HepG2 (cell line): ENCODE measurements at regions not wholly inside any gene's neighbourhood (a gene's known extent, or its start where the extent isn't known, plus 50 kb on each side); places are given as distances from the start of the nearest gene placed in this dataset.

Experiments
- ATAC-seq: fragments of 200-7000 bp; cut with Tn5 transposase; 3 replicates; pipeline ENCODE4 v1.9.1; 2020; ENCODE audit warnings: mild to moderate bottlenecking, moderate library complexity
- BruUV-seq: library from RNA; stranded (reverse); fragments of 400-500 nt; replicated peaks from 2 replicates; lab custom pipeline; 2021; lab: Mats Ljungman, UMichigan
- CTCF ChIA-PET: fragments of 300-600 bp; formaldehyde crosslinking; extraction: SDS; loops from one replicate; lab custom pipeline; 2021; ENCODE audit warnings: low total read pairs, inconsistent platforms, low intra/inter-chr PET ratio; lab: Yijun Ruan, JAX
- POLR2A ChIA-PET: fragments of 350-600 bp; sonication (Branson Sonifier 250); formaldehyde crosslinking; loops from one replicate; lab custom pipeline; 2020; ENCODE audit warnings: antibody characterized with exemption, inconsistent platforms; lab: Yijun Ruan, JAX
- DNase-seq: peaks from one replicate; pipeline ENCODE4 v3.0.0-alpha.2; 2015; ENCODE audit warnings: low spot score
- FAIRE-seq: peaks from 3 replicates; lab custom pipeline; 2011; peaks lifted over from hg19 to GRCh38; lab: Jason Lieb, UNC
- H2AFZ ChIP-seq: one replicate; pipeline ENCODE4 v1.6.1; 2011; ENCODE audit warnings: low read length, inconsistent platforms
- H3K27ac ChIP-seq: fragments of 300-600 bp; 3 replicates; pipeline ENCODE4 v1.8.0; 2011; ENCODE audit warnings: mixed run types, mild to moderate bottlenecking, mixed read lengths, low read length, inconsistent platforms; ENCODE audit not compliant: insufficient read depth; ENCODE audit errors: extremely low read length
- H3K27me3 ChIP-seq, 2 experiments: fragments of 200-600 bp in 1 of 2; 2 replicates in 1 of 2; 3 replicates in 1 of 2; pipeline versions ENCODE4 v1.6.0 to v1.8.0; 2011; ENCODE audit warnings: low read length in 2 of 2, mild to moderate bottlenecking in 2 of 2, moderate library complexity in 2 of 2, inconsistent platforms in 1 of 2; ENCODE audit not compliant: insufficient read depth in 2 of 2, control insufficient read depth in 1 of 2
- H3K36me3 ChIP-seq, 2 experiments: fragments of 200-600 bp in 1 of 2; replicated peaks in 1 of 2; 2 replicates in 1 of 2; 3 replicates in 1 of 2; pipeline versions ENCODE4 v1.5.1 to v1.8.0; 2011; ENCODE audit warnings: low read length in 2 of 2, inconsistent platforms in 1 of 2; ENCODE audit not compliant: insufficient read depth in 2 of 2, control insufficient read depth in 1 of 2
- H3K4me1 ChIP-seq: 2 replicates; pipeline ENCODE4 v1.5.1; 2012; ENCODE audit warnings: low read length, inconsistent platforms; ENCODE audit not compliant: insufficient read depth
- H3K4me2 ChIP-seq: 2 replicates; pipeline ENCODE4 v1.6.0; 2011; ENCODE audit warnings: low read depth, low read length, inconsistent platforms
- H3K4me3 ChIP-seq, 3 experiments: fragments of 200-600 bp in 1 of 3; sonication (generic), shearing (Covaris generic) in 1 of 3; replicated peaks in 1 of 3; 2 replicates each; pipeline ENCODE4 v1.5.1; 2011 to 2016; ENCODE audit warnings: low read length in 3 of 3, inconsistent platforms in 2 of 3, low read depth in 2 of 3, mild to moderate bottlenecking in 2 of 3, control low read depth in 1 of 3, mixed read lengths in 1 of 3; ENCODE audit not compliant: insufficient read depth in 1 of 3
- H3K79me2 ChIP-seq: one replicate; pipeline ENCODE4 v1.6.1; 2011; ENCODE audit warnings: low read length, inconsistent platforms; ENCODE audit not compliant: insufficient read depth
- H3K9ac ChIP-seq: 2 replicates; pipeline ENCODE4 v1.6.0; 2011; ENCODE audit warnings: mild to moderate bottlenecking, low read depth, low read length, inconsistent platforms; ENCODE audit not compliant: insufficient read depth
- H3K9me3 ChIP-seq: 2 replicates; pipeline ENCODE4 v1.5.1; 2012; ENCODE audit warnings: mild to moderate bottlenecking, low read length
- H4K20me1 ChIP-seq: 2 replicates; pipeline ENCODE4 v1.6.0; 2011; ENCODE audit warnings: inconsistent platforms, mild to moderate bottlenecking, low read length, moderate library complexity; ENCODE audit not compliant: insufficient read depth
- CREBL2 ChIP-seq: sonication (generic); formaldehyde crosslinking; IDR thresholded peaks from 2 replicates; pipeline ENCODE4 v1.8.1; 2023; ENCODE audit warnings: missing genetic modification reagents, mild to moderate bottlenecking, borderline replicate concordance
- GATA4 ChIP-seq: sonication (generic); IDR thresholded peaks from 2 replicates; pipeline ENCODE4 v1.6.1; 2016; ENCODE audit warnings: antibody characterized with exemption, low read depth, borderline replicate concordance
- KLF13 ChIP-seq: sonication (generic); formaldehyde crosslinking; IDR thresholded peaks from 2 replicates; pipeline ENCODE4 v1.4.0; 2020; ENCODE audit warnings: mild to moderate bottlenecking, missing genetic modification reagents
- MAF1 ChIP-seq: sonication (generic); formaldehyde crosslinking; IDR thresholded peaks from 2 replicates; pipeline ENCODE4 v1.5.0; 2020; ENCODE audit warnings: missing genetic modification reagents, borderline replicate concordance
- MBNL3 ChIP-seq: fragments of 250-450 bp; sonication (Bioruptor Pico); conservative IDR thresholded peaks from 2 replicates; pipeline ENCODE4 v1.8.0; 2022; ENCODE audit warnings: mild to moderate bottlenecking, inconsistent platforms
- NR2C2 ChIP-seq: sonication (generic); formaldehyde crosslinking; IDR thresholded peaks from 2 replicates; pipeline ENCODE4 v1.4.0; 2020; ENCODE audit warnings: missing genetic modification reagents, mild to moderate bottlenecking, moderate library complexity, borderline replicate concordance
- RBM22 ChIP-seq: fragments of 200-400 bp; formaldehyde crosslinking; optimal IDR thresholded peaks from 2 replicates; pipeline ENCODE3; 2017; ENCODE audit warnings: mild to moderate bottlenecking, low read length, moderate library complexity
- SAFB2 ChIP-seq: sonication (generic); formaldehyde crosslinking; IDR thresholded peaks from 2 replicates; pipeline ENCODE4 v1.5.1; 2020; ENCODE audit warnings: missing genetic modification reagents, low read depth, mild to moderate bottlenecking, borderline replicate concordance
- ZBTB46 ChIP-seq: sonication (generic); formaldehyde crosslinking; IDR thresholded peaks from 2 replicates; pipeline ENCODE4 v1.4.0; 2020; ENCODE audit warnings: mild to moderate bottlenecking, missing genetic modification reagents, borderline replicate concordance
- ZNF329 ChIP-seq: sonication (generic); formaldehyde crosslinking; IDR thresholded peaks from 2 replicates; pipeline ENCODE4 v1.9.0; 2021; ENCODE audit warnings: low read depth, mild to moderate bottlenecking, missing genetic modification reagents
- ZNF644 ChIP-seq: IDR thresholded peaks from 2 replicates; pipeline ENCODE4 v1.6.1; 2016; ENCODE audit warnings: low read depth
- ZSCAN12 ChIP-seq: sonication (generic); formaldehyde crosslinking; IDR thresholded peaks from 2 replicates; pipeline ENCODE4 v1.9.0; 2021; ENCODE audit warnings: mild to moderate bottlenecking, missing genetic modification reagents
- WGBS: methylation state at CpG from one replicate; pipeline ENCODE4 v1.1.6; 2017; ENCODE audit warnings: low lambda C conversion rate; 5-methylcytosine and 5-hydroxymethylcytosine counted together
- in situ Hi-C: cut with HindIII; loops from 2 replicates; pipeline ENCODE4 v1.10.0; 2017; ENCODE audit warnings: low pct_unique_long_range_greater_than_20kb; ENCODE audit not compliant: extremely low pct_ligation_motif_present
- intact Hi-C: fragments of 100-400 bp; cut with micrococcal nuclease; formaldehyde crosslinking; loops from one replicate; pipeline ENCODE4 v1.10.0; 2022; ENCODE audit not compliant: unreplicated experiment
- TF ChIP-seq, protein P1 (sequence below): IDR thresholded peaks from 2 replicates; pipeline ENCODE4 v1.6.1; 2016; ENCODE audit warnings: low read depth, missing genetic modification reagents, missing compliant biosample characterization

- CTCF ChIA-PET: no interaction called here
- BruUV-seq: no TSS peak
- H3K4me3 ChIP-seq: no peak overlapping the region
Observed at GRCh38 chr18:40962784-40963183, 992.2 kb upstream of the PIK3C3 start.

DNA sequence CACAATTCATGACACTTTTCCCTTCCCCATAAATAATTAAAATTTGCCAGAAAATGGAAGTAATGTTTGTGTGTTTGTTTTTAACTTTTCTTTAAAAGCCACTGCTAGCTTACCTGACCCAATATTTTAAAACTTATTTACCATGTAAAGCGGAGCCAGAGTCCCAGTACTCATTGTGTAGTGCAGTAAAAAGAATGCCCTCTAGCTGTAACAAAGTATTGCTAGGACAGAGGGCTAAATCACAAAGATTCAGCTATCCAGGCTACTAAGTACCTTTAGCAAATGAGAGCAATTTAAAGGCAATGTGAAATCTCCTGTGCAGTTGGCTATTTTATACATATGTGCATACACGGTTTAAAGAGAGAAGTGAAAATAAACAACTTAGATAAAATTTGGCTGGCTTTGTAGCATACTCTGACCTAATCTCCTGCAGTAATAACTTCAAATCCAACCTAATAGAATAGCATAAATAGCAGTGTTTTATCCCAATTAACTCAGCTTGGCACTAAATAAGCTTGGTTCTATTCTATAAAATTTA, 997.4 kb upstream of the PIK3C3 start:
- ATAC-seq (no peak), DNase-seq (no peak), FAIRE-seq (no peak)
- Histone ChIP-seq H3K36me3 (no peaks in the 10 kb centered on the region), H3K79me2 (no peaks in the 10 kb centered on the region), H3K9me3 (no peaks in the 10 kb centered on the region; the same call in 1 of the 2 replicates), H3K4me2 (no peak overlapping the region), H3K27me3 (no peaks in the 10 kb centered on the region), H3K4me1 (no peaks in the 10 kb centered on the region), H3K9ac (no peak overlapping the region), H4K20me1 (no peaks in the 10 kb centered on the region), H3K27ac (no peak overlapping the region), H2AFZ (no peak overlapping the region), H3K4me3 (no peak overlapping the region)
- 19% methylated on average over 2 of the region's 2 CpGs for WGBS
- intact Hi-C loops (no loop called here), in situ Hi-C loops (no loop called here)
- no TSS peak for BruUV-seq
- ChIA-PET POLR2A (no interaction called here), CTCF (no interaction called here)
- TF ChIP-seq CREBL2 (CRISPR knock-in tag) (no peak), NR2C2 (CRISPR knock-in tag) (no peak), ZBTB46 (no peak), KLF13 (no peak), MAF1 (CRISPR knock-in tag) (no peak)
- TF ChIP-seq, protein P1, sequence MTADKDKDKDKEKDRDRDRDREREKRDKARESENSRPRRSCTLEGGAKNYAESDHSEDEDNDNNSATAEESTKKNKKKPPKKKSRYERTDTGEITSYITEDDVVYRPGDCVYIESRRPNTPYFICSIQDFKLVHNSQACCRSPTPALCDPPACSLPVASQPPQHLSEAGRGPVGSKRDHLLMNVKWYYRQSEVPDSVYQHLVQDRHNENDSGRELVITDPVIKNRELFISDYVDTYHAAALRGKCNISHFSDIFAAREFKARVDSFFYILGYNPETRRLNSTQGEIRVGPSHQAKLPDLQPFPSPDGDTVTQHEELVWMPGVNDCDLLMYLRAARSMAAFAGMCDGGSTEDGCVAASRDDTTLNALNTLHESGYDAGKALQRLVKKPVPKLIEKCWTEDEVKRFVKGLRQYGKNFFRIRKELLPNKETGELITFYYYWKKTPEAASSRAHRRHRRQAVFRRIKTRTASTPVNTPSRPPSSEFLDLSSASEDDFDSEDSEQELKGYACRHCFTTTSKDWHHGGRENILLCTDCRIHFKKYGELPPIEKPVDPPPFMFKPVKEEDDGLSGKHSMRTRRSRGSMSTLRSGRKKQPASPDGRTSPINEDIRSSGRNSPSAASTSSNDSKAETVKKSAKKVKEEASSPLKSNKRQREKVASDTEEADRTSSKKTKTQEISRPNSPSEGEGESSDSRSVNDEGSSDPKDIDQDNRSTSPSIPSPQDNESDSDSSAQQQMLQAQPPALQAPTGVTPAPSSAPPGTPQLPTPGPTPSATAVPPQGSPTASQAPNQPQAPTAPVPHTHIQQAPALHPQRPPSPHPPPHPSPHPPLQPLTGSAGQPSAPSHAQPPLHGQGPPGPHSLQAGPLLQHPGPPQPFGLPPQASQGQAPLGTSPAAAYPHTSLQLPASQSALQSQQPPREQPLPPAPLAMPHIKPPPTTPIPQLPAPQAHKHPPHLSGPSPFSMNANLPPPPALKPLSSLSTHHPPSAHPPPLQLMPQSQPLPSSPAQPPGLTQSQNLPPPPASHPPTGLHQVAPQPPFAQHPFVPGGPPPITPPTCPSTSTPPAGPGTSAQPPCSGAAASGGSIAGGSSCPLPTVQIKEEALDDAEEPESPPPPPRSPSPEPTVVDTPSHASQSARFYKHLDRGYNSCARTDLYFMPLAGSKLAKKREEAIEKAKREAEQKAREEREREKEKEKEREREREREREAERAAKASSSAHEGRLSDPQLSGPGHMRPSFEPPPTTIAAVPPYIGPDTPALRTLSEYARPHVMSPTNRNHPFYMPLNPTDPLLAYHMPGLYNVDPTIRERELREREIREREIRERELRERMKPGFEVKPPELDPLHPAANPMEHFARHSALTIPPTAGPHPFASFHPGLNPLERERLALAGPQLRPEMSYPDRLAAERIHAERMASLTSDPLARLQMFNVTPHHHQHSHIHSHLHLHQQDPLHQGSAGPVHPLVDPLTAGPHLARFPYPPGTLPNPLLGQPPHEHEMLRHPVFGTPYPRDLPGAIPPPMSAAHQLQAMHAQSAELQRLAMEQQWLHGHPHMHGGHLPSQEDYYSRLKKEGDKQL (CRISPR knock-in tag): no peak

More at GRCh38 chr18:40962784-40963183, 992.2 kb upstream of the PIK3C3 start:
- in situ Hi-C loops (no loop called here), intact Hi-C loops (no loop called here)
- no peak for FAIRE-seq
- TF ChIP-seq MBNL3 (CRISPR knock-in tag): no peak
- no peak for TF ChIP-seq GATA4
- TF ChIP-seq SAFB2 (CRISPR knock-in tag): no peak
- no peak for TF ChIP-seq ZNF644 (CRISPR knock-in tag)
- TF ChIP-seq ZNF329 (CRISPR knock-in tag): no peak
- TF ChIP-seq RBM22: no peak
- no peak for TF ChIP-seq ZSCAN12
- DNase-seq: no peak
- no peaks in the 10 kb centered on the region for H3K36me3 ChIP-seq
- H3K9me3 ChIP-seq: no peaks in the 10 kb centered on the region
- no peak overlapping the region for H3K9ac ChIP-seq
- no peak overlapping the region for H2AFZ ChIP-seq
- no peak overlapping the region for H3K4me2 ChIP-seq
- H3K27me3 ChIP-seq: no peaks in the 10 kb centered on the region
- H4K20me1 ChIP-seq: no peaks in the 10 kb centered on the region
- WGBS: 0% methylated on average over 1 of the region's 1 CpG
- POLR2A ChIA-PET: no interaction called here
- H3K27ac ChIP-seq: no peak overlapping the region
- no peaks in the 10 kb centered on the region for H3K79me2 ChIP-seq
- no peak for ATAC-seq
- no peaks in the 10 kb centered on the region for H3K4me1 ChIP-seq
